ENCODE measurements at regions not wholly inside any gene's neighbourhood (a gene's known extent, or its start where the extent isn't known, plus 50 kb on each side); places are given as distances from the start of the nearest gene placed in this dataset.

GRCh38 chr7:10790910-10791309 lies 182.8 kb upstream of the PHF14 start:
- TF ChIP-seq POLR2A (IDR thresholded peaks at IDR 0.05; ENCODE audit: low read length) (no peak), GATA1 (IDR thresholded peaks at IDR 0.05; ENCODE audit: low read depth, low read length) (no peak)

Data from erythroblast (primary cell).